SHP77 (cell line): ENCODE measurements at regions not wholly inside any gene's neighbourhood (a gene's known extent, or its start where the extent isn't known, plus 50 kb on each side); places are given as distances from the start of the nearest gene placed in this dataset.
"Not testable (repeated sequence)": the region's sequence is repeated elsewhere in the genome, so short reads cannot be mapped to it uniquely, and the experiment has no call there.

Experiments
- DNase-seq, 2 experiments: peaks; one replicate each; lab custom pipeline; 2025; lab: John Stamatoyannopoulos, UW

- no peak for DNase-seq
These were observed 75.3 kb upstream of the SYT10 start for GRCh38 chr12:33514893-33515292.

DNA sequence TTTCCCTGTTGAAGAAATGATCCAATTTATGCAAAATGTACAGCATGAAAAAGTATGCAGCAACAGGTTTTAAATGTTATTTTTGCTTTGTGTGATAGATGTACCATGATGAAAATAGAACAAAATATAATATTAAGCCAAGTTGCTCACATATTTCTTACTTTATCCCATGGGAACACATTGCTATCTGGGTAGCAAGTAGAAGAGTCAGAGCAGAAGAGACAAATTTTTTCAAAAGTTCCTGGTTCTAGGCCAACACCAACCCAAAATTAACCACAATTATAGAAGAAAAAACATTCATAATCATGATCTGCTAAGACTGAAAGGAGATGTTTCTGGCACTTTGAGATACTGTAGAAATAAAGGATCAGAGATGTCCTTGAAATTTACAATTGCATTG, 79.9 kb upstream of the SYT10 start:
- DNase-seq, result no peak

GRCh38 chr12:33520505-33521302, 81.1 kb upstream of the SYT10 start:
- peak in 1 of 2 experiments; percentile 40 for DNase-seq

DNA sequence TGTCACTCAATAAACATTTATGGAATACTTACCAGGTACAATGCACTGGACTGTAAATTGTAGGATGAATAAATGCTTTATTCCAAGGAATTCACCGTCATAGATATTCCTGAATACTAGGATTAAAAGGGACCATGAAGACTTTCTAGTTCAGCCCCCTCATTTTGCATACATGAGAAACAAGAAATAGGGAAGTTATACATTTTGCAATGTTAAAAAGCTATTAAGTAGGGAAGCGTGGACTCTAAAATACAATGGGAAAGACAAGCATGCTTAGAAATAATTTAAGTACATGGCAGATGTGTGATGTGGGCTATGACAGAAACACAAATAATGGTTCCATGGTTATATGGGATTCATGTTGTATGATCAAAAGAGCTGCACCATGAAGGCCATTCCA, 89.4 kb upstream of the SYT10 start:
- no peak for DNase-seq

GRCh38 chr12:33529810-33530209, 90.2 kb upstream of the SYT10 start:
- no peak for DNase-seq

DNA sequence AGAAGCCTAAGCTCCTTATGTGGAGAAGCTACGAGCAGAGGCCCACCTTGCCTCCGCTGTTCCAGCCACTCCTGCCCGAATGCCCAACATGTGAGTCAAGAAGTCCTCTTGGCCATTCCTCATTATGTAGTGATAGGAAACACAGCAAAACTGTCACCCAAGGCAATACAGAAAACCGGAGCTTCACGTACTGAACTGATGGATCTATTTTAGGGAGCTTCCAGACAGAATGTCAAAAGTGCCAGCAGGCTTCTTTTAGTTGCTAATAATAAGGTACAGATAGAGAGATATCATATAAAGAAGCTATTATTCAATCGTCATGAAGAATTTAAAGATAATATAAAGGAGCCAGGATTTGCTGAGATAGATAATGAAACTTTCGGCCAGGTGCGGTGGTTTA, 91.6 kb upstream of the SYT10 start:
- no peak for DNase-seq

DNA sequence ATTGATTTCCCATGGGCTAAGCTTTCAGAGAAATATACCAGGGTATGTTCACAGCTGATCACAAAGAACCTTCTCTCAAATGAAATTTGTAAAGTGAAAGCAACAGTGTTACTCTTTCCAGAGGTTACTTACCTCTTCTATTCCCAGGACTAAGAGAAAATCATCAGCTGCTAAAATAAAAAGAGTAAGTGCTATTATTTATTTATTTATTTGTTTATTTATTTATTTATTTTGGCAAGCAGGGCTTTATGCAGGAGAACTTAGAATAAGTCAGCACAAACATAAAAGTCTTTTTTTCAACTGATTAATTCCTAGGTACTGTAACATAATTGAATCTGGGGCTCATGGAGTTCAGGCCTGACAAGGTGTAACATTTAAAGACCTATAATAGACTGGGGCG, 93.9 kb upstream of the SYT10 start:
- DNase-seq, result no peak

GRCh38 chr12:33536431-33536830, 96.8 kb upstream of the SYT10 start:
- no peak for DNase-seq

- DNase-seq, result no peak
These were observed 106.4 kb upstream of the SYT10 start for GRCh38 chr12:33546004-33546403.

DNA sequence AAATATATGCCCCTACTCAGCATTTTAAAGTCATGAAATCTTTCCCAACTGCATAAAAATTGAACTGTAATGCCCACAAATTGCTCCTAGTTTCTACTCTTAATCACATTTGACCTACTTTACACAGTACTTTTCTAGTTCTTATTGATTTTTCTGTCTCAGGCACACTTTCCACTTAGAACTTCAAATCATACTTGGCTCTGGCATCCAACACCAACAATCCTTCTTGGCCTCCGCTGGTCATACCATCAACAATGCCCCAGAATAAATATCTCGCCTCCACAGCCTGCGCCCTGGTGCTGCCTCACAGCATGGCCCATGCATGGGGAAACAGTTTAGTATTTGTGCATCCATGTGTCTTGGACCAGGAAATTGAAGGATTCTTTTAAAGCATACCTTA, 107.5 kb upstream of the SYT10 start:
- no peak for DNase-seq

- DNase-seq, result not testable (repeated sequence)
These were observed 110.6 kb upstream of the SYT10 start for GRCh38 chr12:33550214-33550613.

DNA sequence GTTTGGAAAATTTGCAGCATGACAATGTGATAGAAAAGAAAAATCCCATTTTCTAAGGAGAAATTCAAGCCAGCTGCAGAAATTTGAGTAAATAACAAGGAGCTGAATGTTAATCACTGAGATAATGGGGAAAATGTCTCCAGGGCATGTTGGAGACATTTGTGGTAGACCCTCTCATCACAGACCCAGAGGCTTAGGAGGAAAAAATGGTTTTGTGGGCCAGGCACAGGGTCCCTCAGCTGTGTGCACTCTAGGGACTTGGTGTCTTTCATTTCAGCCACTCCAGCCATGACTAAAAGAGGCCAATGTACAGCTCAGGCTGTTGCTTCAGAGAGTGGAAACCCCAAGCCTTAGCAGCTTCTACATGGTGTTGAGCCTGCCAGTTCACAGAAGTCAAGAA, 111.4 kb upstream of the SYT10 start:
- no peak for DNase-seq

DNA sequence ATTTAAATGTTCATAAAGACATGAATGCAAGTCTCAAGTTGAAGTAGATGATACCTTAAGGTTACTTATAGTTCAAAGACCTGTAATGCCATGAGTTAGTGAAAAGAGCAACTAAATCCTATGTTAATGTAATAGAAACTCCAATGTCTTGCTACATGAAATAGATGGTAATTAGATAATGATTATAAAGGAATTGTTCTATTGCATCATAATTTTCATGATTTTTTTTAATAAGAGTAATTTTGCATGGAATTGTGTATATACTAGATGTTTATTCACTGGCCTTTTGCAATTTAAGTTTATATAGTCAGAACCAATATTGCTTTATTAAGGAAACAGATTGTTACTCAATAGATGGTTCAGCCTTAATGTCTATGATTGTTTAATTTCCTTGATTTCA, 115.5 kb upstream of the SYT10 start:
- DNase-seq, result no peak

- DNase-seq, result no peak
These were observed 121.1 kb upstream of the SYT10 start for GRCh38 chr12:33560653-33561208.

DNA sequence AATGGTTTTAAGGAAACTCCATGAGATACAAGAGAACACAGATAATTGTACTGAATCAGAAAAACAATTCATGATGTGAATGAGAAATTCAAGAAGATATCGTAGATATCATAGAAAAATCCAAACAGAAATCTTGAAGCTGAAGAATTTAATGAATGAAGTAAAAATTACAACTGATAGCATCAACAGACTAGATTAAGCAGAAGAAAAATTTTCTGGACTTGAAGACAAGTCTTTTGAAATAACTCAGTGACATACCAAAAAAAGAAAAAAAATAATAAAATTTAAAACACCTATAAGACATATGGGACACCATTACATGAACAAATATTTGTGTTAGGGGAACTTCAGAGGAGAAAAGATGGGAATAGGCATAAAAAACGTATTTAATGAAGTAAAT, 122.8 kb upstream of the SYT10 start:
- no peak for DNase-seq

- no peak for DNase-seq
These were observed 126.8 kb upstream of the SYT10 start for GRCh38 chr12:33566403-33566802.

GRCh38 chr12:33575346-33575745, 135.7 kb upstream of the SYT10 start:
- no peak for DNase-seq

DNA sequence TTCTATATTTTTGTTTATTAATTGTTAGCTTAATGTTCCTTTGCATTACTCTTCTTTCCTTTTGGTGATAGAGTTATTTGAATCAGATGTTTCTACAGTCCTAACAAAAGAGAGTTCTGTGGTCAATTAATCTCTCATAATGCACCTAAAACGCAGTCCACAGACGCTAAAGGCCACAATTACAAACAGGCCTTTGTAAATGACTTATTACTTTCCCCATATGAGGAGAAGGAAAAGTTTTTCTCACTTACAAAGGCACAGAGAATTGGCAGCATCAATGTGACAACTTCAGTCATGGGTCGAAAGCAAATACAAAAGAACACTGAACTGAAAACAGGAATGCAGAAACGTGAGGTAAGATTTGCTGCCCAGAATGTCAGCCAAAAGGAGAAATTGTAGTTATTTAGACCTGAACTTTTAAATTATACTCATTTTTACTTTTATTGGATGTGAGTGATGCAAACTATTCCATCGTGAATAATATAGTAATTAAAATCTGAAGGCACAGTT, 142.0 kb upstream of the SYT10 start:
- no peak for DNase-seq

GRCh38 chr12:33586576-33586975, 147.0 kb upstream of the SYT10 start:
- no peak for DNase-seq

DNA sequence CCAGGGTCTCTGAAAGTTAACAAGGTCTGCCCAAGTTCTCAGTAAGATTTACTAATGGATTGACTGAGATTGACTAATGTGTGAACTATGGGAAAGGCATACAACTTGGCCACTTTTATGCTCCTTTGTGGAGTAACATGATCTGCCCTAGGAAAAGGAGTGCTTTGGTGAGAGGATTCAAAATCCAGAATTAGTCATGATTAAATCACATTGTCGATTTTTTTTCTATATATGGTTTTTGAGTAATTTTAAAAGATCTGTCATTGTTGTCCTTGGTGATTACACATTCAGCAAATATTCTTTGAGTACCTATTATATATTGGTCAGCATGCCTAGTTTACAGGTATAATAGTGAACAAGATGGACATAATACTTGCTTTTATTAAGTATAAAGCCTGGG, 147.7 kb upstream of the SYT10 start:
- DNase-seq, result no peak

DNA sequence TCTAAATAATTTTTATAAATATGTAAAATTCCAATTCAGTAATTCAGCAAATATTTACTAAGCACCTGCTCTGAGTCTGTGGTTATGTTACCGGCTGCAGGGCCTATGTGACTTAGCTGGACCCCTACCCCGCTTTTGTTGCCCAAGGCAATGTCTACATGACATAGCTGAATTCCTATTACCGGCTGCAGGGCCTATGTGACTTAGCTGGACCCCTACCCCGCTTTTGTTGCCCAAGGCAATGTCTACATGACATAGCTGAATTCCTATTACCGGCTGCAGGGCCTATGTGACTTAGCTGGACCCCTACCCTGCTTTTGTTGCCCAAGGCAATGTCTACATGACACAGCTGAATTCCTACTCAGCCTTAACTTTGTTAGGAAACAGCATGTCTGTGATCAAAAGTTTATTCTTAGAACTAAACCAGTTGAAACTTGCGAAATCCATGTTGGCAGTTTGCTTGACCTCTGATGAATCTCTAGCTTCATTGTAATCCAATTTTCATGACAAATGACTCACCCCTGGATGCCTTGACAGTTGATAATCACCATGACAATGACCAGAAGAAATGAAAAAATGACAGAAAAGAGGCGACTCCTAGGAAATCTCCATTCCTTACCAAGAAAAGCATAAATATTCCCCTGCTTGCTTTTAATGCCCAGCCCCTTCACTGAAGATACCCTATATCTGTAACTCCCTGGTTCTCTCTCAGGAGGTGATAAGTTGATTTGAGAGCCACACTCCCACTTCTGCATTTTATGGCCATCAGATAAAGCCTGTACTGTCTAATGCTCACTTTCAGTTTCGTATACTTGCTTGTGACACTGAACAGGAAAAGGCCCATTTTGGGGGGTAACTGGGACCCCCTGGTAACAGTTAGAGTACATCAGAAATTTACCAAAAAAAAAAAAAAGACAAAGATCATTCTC, 148.4 kb upstream of the SYT10 start:
- DNase-seq, result no peak

GRCh38 chr12:33588725-33589405, 149.2 kb upstream of the SYT10 start:
- DNase-seq, result no peak
